Peyer's patch (tissue), 4 donors: ENCODE measurements at regions not wholly inside any gene's neighbourhood (a gene's known extent, or its start where the extent isn't known, plus 50 kb on each side); places are given as distances from the start of the nearest gene placed in this dataset.

Experiments
- DNase-seq, 3 donors: peaks; one replicate each; pipeline ENCODE4 v3.0.0-alpha.2; 2017 to 2019
- H3K27ac ChIP-seq, 4 donors: fragments of 200-600 bp; sonication (generic); one replicate each; pipeline ENCODE4 v1.5.1; 2016 to 2019
- H3K27me3 ChIP-seq, 2 donors: fragments of 200-600 bp; sonication (generic); one replicate each; pipeline ENCODE4 v1.5.1; 2019
- H3K36me3 ChIP-seq, 3 donors: fragments of 200-600 bp; sonication (generic); one replicate each; pipeline ENCODE4 v1.5.1; 2016 to 2019
- H3K4me1 ChIP-seq, 4 donors: fragments of 200-600 bp; sonication (generic); one replicate each; pipeline ENCODE4 v1.5.1; 2016 to 2019
- H3K4me3 ChIP-seq, 4 donors: fragments of 200-600 bp; sonication (generic); 1 replicate in 3 of 4; 2 replicates in 1 of 4; pipeline ENCODE4 v1.5.1; 2016 to 2019; ENCODE audit warnings: mild to moderate bottlenecking in 1 of 4
- H3K9me3 ChIP-seq, 4 donors: fragments of 200-600 bp; sonication (generic); one replicate each; pipeline ENCODE4 v1.5.1; 2016 to 2019; ENCODE audit warnings: mild to moderate bottlenecking in 1 of 4
- POLR2A ChIP-seq, 2 donors: fragments of 450-650 bp; IDR thresholded peaks; one replicate each; pipeline ENCODE4 v1.5.1; 2017; ENCODE audit warnings: antibody characterized with exemption in 2 of 2, mild to moderate bottlenecking in 2 of 2, moderate library complexity in 2 of 2
- TF ChIP-seq, protein P1 (sequence below), 6 experiments: fragments of 450-650 bp in 4 of 6; fragments of 200-600 bp in 2 of 6; sonication (generic) in 1 of 6; IDR thresholded peaks; one replicate each; pipeline ENCODE4 v1.5.1; 2017 to 2019; ENCODE audit warnings: antibody characterized with exemption in 6 of 6, mild to moderate bottlenecking in 3 of 6, moderate library complexity in 1 of 6

DNA sequence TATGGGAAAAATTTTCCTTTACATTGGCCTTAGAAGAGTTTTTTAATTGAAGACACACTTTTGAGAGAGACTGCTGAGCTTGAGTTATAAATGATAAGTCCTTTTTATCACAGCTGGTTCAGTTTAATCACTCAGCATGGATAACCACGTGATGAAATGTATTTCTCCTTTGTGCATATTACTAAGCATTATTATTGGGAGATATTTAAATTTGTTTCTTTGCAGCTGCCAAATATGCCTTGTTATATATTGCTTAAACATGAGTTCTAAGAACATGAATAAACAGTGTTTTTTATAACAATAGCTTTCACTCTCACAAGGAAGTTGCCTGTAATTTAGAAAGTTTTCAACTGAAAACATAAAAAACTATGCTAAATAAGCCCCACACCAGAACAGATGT is 293.5 kb upstream of the LRFN5 start:
- no peak overlapping the region for H3K27ac ChIP-seq
- H3K36me3 ChIP-seq = no peaks in the 10 kb centered on the region
- H3K27me3 ChIP-seq = no peaks in the 10 kb centered on the region
- H3K4me3 ChIP-seq = no peak overlapping the region
- no peaks in the 10 kb centered on the region for H3K4me1 ChIP-seq
- DNase-seq = no peak
- TF ChIP-seq, protein P1, sequence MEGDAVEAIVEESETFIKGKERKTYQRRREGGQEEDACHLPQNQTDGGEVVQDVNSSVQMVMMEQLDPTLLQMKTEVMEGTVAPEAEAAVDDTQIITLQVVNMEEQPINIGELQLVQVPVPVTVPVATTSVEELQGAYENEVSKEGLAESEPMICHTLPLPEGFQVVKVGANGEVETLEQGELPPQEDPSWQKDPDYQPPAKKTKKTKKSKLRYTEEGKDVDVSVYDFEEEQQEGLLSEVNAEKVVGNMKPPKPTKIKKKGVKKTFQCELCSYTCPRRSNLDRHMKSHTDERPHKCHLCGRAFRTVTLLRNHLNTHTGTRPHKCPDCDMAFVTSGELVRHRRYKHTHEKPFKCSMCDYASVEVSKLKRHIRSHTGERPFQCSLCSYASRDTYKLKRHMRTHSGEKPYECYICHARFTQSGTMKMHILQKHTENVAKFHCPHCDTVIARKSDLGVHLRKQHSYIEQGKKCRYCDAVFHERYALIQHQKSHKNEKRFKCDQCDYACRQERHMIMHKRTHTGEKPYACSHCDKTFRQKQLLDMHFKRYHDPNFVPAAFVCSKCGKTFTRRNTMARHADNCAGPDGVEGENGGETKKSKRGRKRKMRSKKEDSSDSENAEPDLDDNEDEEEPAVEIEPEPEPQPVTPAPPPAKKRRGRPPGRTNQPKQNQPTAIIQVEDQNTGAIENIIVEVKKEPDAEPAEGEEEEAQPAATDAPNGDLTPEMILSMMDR (IDR thresholded peaks at IDR 0.05) = no peak
- TF ChIP-seq POLR2A (IDR thresholded peaks at IDR 0.05) = no peak
- H3K9me3 ChIP-seq = no peaks in the 10 kb centered on the region

DNA sequence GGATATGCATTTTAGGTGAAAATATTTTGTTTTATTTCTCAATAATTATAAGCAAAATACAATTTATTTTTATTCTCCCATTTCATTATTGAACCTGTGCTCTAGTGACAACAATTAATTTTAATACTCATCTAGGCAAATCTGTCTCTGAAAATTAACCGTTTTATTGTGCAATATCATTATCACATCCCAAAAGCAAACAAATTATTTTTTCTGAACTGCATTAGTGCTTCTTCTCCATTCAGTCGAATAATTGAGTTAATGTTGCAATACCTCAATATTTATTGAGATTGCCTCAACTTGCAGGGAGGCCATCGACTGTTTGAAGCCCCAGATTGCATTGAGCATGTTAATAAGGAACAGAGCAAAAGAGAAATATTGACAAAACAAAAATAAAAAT is 303.2 kb upstream of the LRFN5 start:
- Histone ChIP-seq H3K4me3 (no peak overlapping the region), H3K4me1 (no peaks in the 10 kb centered on the region), H3K27ac (no peak overlapping the region), H3K27me3 (no peaks in the 10 kb centered on the region), H3K36me3 (no peaks in the 10 kb centered on the region), H3K9me3 (no peaks in the 10 kb centered on the region)
- no peak for TF ChIP-seq POLR2A (IDR thresholded peaks at IDR 0.05)
- TF ChIP-seq, protein P1 (IDR thresholded peaks at IDR 0.05) = no peak
- DNase-seq = no peak

DNA sequence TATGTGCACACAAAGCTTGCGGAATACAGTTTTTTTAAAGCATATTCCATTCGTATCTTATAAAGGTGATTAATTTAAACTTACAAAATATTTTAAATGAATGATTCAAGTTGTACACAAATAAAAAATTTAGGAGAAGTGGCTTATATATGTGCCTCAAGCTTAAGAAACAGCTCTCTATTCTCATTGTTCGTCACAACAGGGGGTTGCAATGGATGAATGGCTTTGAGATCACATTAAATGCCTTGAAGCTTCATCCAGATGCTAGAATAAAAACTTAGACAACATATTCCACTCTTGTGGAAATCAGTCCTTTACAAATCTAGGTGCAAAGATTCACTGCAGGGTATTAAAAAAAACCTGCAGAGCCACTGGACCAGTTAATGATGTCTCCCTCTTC is 303.9 kb upstream of the LRFN5 start:
- Histone ChIP-seq H3K27me3 (no peaks in the 10 kb centered on the region), H3K9me3 (no peaks in the 10 kb centered on the region), H3K4me3 (no peak overlapping the region), H3K36me3 (no peaks in the 10 kb centered on the region), H3K27ac (no peak overlapping the region), H3K4me1 (no peaks in the 10 kb centered on the region)
- DNase-seq = no peak
- TF ChIP-seq, protein P1 (IDR thresholded peaks at IDR 0.05) = no peak
- TF ChIP-seq POLR2A (IDR thresholded peaks at IDR 0.05) = no peak

DNA sequence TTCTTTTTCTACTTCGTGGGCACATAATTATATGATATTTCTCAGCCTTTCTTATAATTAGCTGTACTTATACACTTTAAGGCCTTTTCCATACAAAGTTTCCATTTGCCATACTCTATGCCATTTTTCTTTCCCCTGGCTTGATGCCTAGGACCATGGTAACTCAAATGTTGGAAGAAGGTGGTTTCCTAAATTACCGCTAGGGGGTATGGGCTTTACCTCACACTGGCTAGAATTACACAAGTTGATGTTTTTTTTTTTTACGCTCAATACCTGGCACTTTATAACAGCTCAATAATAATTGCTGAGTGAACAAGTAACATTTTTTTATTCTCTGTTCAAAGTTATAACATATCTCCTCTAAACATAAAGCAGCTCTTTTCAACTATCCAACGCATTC is 306.8 kb upstream of the LRFN5 start:
- Histone ChIP-seq H3K4me3 (no peak overlapping the region), H3K9me3 (no peaks in the 10 kb centered on the region), H3K4me1 (no peaks in the 10 kb centered on the region), H3K27ac (no peak overlapping the region), H3K36me3 (no peaks in the 10 kb centered on the region), H3K27me3 (no peaks in the 10 kb centered on the region)
- TF ChIP-seq POLR2A (IDR thresholded peaks at IDR 0.05) = no peak
- TF ChIP-seq, protein P1 (IDR thresholded peaks at IDR 0.05) = no peak
- no peak for DNase-seq

DNA sequence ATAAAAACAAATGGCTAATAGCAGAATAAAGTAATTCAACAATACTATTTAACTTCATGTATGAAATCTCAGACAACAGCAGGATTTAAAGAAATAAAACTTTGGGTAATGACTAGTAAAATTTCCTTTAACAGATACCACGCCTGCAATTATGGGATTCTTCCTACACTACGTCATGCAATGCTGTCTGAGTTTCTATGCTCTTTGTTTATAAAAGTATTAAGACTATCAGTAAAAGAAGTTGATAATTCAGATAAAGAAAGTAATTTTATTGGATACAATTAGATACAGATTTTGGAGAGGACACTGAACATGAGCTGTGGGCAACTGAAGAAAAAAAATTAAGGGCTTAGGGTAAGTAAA is 308.4 kb upstream of the LRFN5 start:
- Histone ChIP-seq H3K9me3 (no peaks in the 10 kb centered on the region), H3K27ac (no peak overlapping the region), H3K4me3 (no peak overlapping the region), H3K27me3 (no peaks in the 10 kb centered on the region), H3K36me3 (no peaks in the 10 kb centered on the region), H3K4me1 (no peaks in the 10 kb centered on the region)
- no peak for DNase-seq
- TF ChIP-seq, protein P1 (IDR thresholded peaks at IDR 0.05) = no peak
- TF ChIP-seq POLR2A (IDR thresholded peaks at IDR 0.05) = no peak

DNA sequence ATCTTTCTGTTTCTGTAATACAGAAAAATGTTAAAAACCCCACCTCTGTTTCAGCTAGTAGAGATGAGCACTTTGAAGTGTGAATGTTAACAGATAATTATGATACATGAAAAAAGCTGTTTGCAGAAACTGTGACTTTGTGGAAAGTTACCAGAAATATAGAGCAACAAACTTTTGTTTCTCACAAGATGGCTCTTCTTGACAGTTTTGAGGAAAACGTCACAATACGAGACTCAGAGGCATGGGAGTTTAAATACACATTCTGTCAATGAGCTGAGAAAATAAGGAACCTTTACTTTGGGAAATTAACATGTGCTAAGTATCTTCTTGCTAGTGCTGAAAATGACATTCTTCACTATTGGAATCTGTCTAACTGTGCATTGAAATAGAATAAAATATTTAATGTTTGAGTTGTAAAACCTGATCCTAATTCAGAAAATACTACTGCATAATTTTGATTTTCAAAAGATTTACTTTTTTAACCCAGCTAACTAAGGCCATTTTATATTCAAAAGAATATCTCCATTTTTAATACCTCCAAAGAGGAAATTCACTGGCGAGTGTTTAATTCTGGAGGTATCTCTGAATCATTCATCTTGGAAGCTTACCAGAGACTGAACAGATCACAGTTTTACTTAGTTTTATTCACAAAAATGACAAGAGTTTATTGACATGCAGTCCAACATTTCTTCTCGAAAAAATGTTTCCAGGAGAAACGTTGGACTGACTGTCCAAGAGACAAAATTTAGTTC is 308.9 kb upstream of the LRFN5 start:
- Histone ChIP-seq H3K27me3 (no peaks in the 10 kb centered on the region), H3K27ac (no peak overlapping the region), H3K4me1 (no peaks in the 10 kb centered on the region), H3K36me3 (no peaks in the 10 kb centered on the region), H3K4me3 (no peak overlapping the region), H3K9me3 (no peaks in the 10 kb centered on the region)
- no peak for DNase-seq
- TF ChIP-seq POLR2A (IDR thresholded peaks at IDR 0.05) = no peak
- TF ChIP-seq, protein P1 (IDR thresholded peaks at IDR 0.05) = no peak
